Astrocyte of the spinal cord (primary cell): ENCODE measurements at regions not wholly inside any gene's neighbourhood (a gene's known extent, or its start where the extent isn't known, plus 50 kb on each side); places are given as distances from the start of the nearest gene placed in this dataset.

Experiments used
- DNase-seq: peaks from one replicate; pipeline ENCODE4 v3.0.0; 2011; ENCODE audit warnings: low read depth, low spot score
- H3K4me3 ChIP-seq: 2 replicates; pipeline ENCODE4 v1.5.1; 2011; ENCODE audit warnings: low read depth, mild to moderate bottlenecking, low read length, moderate library complexity
- in situ Hi-C: cut with HindIII; loops from 2 replicates; pipeline ENCODE4 v1.10.0; 2017; ENCODE audit warnings: low sequenced_read_pairs
- TF ChIP-seq, protein P1 (sequence below): IDR thresholded peaks from 2 replicates; pipeline ENCODE4 v1.5.1; 2012; ENCODE audit warnings: low read depth, mild to moderate bottlenecking, low read length, inconsistent platforms

DNA sequence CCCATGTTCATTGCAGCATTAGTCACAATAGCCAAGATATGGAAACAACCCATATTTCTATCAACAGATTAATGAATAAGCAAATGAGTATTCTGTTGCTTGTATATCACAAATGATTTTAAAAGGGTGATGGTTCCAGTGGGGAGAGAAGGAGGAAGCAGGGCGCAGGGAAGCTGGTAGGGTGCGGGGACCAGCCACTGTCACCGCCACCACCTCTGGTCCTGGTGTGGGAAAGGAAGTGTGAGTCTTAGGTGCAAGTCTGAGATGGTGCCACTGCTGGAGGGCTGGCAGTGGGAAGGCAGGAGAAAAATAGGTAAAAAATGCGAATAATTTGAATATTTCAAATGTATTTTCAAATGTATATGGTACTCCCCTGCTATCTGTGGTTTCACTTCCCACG, 286.8 kb upstream of the DDX53 start:
- H3K4me3 ChIP-seq = no peak overlapping the region
- DNase-seq = no peak
- in situ Hi-C loops = no loop called here
- TF ChIP-seq, protein P1, sequence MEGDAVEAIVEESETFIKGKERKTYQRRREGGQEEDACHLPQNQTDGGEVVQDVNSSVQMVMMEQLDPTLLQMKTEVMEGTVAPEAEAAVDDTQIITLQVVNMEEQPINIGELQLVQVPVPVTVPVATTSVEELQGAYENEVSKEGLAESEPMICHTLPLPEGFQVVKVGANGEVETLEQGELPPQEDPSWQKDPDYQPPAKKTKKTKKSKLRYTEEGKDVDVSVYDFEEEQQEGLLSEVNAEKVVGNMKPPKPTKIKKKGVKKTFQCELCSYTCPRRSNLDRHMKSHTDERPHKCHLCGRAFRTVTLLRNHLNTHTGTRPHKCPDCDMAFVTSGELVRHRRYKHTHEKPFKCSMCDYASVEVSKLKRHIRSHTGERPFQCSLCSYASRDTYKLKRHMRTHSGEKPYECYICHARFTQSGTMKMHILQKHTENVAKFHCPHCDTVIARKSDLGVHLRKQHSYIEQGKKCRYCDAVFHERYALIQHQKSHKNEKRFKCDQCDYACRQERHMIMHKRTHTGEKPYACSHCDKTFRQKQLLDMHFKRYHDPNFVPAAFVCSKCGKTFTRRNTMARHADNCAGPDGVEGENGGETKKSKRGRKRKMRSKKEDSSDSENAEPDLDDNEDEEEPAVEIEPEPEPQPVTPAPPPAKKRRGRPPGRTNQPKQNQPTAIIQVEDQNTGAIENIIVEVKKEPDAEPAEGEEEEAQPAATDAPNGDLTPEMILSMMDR = no peak

DNA sequence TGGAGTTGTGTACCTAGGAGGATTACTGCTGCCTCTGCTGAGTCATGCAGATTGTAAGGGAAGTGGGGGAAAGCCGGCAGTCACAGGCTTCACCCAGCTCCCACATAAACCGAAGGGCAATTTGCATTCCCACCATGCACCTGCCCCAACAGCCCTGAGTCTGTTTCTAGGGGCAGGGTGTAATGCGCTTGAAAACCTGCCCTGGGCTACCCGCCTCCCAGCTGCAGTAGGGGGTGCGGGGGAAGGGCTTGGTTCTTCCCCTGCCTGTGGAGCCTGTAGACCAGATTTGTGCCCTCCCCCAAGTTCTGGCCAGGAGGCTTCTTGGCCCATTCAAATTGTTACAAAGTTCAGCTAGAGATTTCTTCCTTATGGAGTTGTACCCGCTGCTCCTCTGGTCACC, 269.2 kb upstream of the DDX53 start:
- in situ Hi-C loops = no loop called here
- no peak for DNase-seq
- no peak overlapping the region for H3K4me3 ChIP-seq
- TF ChIP-seq, protein P1 = no peak

DNA sequence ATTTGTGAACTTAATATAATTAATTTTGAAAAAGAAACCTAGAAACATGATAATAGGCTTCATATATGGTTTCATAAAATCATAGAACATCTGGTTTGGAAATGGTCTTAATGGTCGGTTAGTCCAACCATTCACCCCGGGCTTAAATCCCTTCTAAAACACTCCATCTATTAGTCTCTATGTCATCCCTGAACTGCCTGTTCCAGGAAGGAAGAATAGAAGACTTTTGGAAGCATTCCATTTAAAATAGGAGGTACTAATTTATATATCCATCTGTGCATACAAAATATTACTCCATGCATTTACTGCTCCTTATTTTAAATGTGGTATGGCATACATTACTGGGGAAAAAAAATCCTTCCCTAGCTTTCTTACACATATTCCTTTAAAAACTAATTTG, 262.2 kb upstream of the DDX53 start:
- TF ChIP-seq, protein P1 = no peak
- no peak for DNase-seq
- H3K4me3 ChIP-seq = no peak overlapping the region
- in situ Hi-C loops = no loop called here

DNA sequence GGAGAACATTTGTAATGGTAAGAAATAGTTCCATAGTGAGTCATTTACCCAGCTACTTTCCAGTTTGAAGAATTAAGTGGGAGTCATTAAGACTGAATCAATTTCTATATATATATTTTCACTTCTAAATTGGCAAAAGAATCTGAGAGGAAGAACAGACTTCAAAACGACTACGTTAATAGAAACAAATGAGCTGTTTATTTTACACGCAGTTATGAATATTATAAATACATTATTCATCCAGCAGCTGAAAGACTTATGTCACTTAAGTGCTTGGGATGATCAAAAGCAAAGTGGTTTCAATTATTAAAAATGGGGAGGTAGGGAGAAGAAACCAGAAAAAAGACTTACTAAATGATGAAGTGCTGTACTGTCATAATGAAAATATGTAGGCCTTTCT, 260.5 kb upstream of the DDX53 start:
- in situ Hi-C loops = no loop called here
- peak; percentile 14 for DNase-seq
- H3K4me3 ChIP-seq = no peak overlapping the region
- TF ChIP-seq, protein P1 = no peak

DNA sequence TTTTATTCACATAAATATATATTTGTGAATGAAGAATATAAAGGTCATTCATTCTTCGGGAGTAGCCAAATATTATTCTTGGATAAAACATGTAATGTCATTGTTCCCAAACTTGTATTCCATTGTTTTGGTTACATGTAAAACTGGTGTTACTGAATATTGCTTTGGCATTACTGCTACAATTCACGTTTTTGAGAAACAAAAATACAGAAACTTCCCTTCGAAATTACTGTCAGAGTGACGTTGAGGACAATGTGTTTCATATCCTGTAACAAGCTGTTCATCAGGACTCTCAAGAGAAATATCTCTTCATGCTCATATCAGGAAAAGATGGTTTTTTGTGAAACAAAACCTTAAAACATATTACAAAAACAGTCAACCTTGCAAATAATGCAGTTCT, 258.9 kb upstream of the DDX53 start:
- in situ Hi-C loops = no loop called here
- H3K4me3 ChIP-seq = no peak overlapping the region
- TF ChIP-seq, protein P1 = no peak
- no peak for DNase-seq

DNA sequence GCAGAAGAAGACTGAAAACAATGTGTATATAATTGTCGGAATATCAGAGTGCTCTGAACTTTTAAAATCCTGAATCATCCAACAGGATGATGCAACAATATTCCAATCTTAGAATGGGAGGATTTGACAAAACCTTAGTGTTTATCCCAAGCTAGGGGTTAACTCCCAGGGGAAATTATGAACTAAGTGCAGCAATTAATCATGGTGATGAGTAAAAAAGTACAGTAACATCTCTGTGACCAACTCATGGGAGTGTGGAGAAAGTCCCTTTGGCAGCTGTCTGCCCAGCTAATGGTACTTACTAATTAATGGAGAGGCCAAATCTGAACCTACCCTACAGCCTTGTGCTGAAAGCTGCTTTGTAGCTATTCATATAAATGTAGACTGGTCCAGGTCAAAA, 257.6 kb upstream of the DDX53 start:
- in situ Hi-C loops = no loop called here
- no peak overlapping the region for H3K4me3 ChIP-seq
- DNase-seq = peak; percentile 17
- TF ChIP-seq, protein P1 = no peak

DNA sequence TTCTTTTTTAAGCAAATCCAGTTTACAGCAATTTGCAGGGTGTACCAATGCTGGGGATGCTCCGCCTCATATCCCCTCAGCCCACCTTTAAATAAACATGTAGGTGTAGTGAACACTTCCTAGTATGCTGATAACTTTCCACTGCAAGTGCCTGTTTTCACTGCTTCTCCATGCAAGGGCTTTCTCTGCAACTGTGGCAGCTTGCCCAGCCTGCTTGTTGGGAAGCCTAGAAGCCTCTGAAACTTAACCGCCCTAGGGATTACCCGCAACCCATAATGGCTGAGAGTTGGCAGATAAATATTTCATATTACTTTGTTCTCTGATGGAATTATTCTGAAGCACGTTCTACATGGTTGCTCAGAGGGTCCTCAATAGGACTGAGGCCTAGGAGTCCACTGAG, 253.7 kb upstream of the DDX53 start:
- TF ChIP-seq, protein P1 = no peak
- in situ Hi-C loops = no loop called here

More for the DNA sequence above, 253.7 kb upstream of the DDX53 start:
- H3K4me3 ChIP-seq = no peak overlapping the region
- DNase-seq = no peak
